SU-DHL-6 (cell line): ENCODE measurements at regions not wholly inside any gene's neighbourhood (a gene's known extent, or its start where the extent isn't known, plus 50 kb on each side); places are given as distances from the start of the nearest gene placed in this dataset.

Experiments
- H2AFZ ChIP-seq: fragments of 200-600 bp; sonication (generic); 2 replicates; pipeline ENCODE4 v1.6.1; 2014; ENCODE audit warnings: low read depth, mild to moderate bottlenecking, moderate library complexity, mixed read lengths, antibody characterized with exemption, low read length; ENCODE audit not compliant: severe bottlenecking
- H3F3A ChIP-seq: fragments of 200-600 bp; shearing (Covaris generic); 2 replicates; pipeline ENCODE4 v1.6.0; 2016; ENCODE audit warnings: antibody characterized with exemption, mild to moderate bottlenecking; ENCODE audit not compliant: insufficient read depth
- H3K27ac ChIP-seq: fragments of 200-600 bp; sonication (generic); 2 replicates; pipeline ENCODE4 v1.5.1; 2016; ENCODE audit warnings: low read depth, mild to moderate bottlenecking, low read length, moderate library complexity, mixed read lengths
- H3K27me3 ChIP-seq: fragments of 200-600 bp; sonication (generic), shearing (Covaris generic); 2 replicates; pipeline ENCODE4 v1.6.0; 2014; ENCODE audit warnings: mild to moderate bottlenecking, low read length
- H3K36me3 ChIP-seq: fragments of 200-600 bp; sonication (generic); 2 replicates; pipeline ENCODE4 v1.6.1; 2014; ENCODE audit warnings: mild to moderate bottlenecking, low read length, mixed read lengths
- H3K4me2 ChIP-seq: fragments of 300-600, 200-600 bp; shearing (Covaris generic), sonication (generic); 2 replicates; pipeline ENCODE4 v1.6.0; 2014; ENCODE audit warnings: low read length, low read depth, mild to moderate bottlenecking; ENCODE audit not compliant: poor library complexity, severe bottlenecking
- H3K4me3 ChIP-seq: fragments of 200-600 bp; sonication (generic); 2 replicates; pipeline ENCODE4 v1.5.1; 2014; ENCODE audit warnings: antibody characterized with exemption, low read length, mild to moderate bottlenecking, mixed read lengths; ENCODE audit not compliant: insufficient read depth, poor library complexity, severe bottlenecking
- H3K79me2 ChIP-seq: fragments of 200-600 bp; sonication (generic); 2 replicates; pipeline ENCODE4 v1.6.1; 2014; ENCODE audit warnings: mild to moderate bottlenecking, low read length, moderate library complexity; ENCODE audit not compliant: insufficient read depth
- H3K9ac ChIP-seq: fragments of 200-600 bp; sonication (generic); 2 replicates; pipeline ENCODE4 v1.7.0; 2014; ENCODE audit warnings: mild to moderate bottlenecking, low read length
- H3K9me2 ChIP-seq: fragments of 200-600 bp; sonication (generic); replicated peaks from 2 replicates; pipeline ENCODE4 v1.6.1; 2014; ENCODE audit warnings: low read length; ENCODE audit not compliant: insufficient read depth
- H3K9me3 ChIP-seq: fragments of 200-600 bp; sonication (generic); 2 replicates; pipeline ENCODE4 v1.6.1; 2014; ENCODE audit warnings: low read length, mixed read lengths; ENCODE audit not compliant: insufficient read depth
- H4K20me1 ChIP-seq: fragments of 200-600 bp; sonication (generic); 2 replicates; pipeline ENCODE4 v1.6.1; 2014; ENCODE audit warnings: low read depth, mild to moderate bottlenecking, antibody characterized with exemption, low read length, moderate library complexity, mixed read lengths
- CTCF ChIP-seq: fragments of 200-600 bp; sonication (generic); IDR thresholded peaks from one replicate; pipeline ENCODE4 v1.5.1; 2017; ENCODE audit warnings: antibody characterized with exemption, mild to moderate bottlenecking, low read length, moderate library complexity; ENCODE audit not compliant: insufficient read depth, poor library complexity, severe bottlenecking
- EZH2phosphoT487 ChIP-seq: fragments of 200-600 bp; sonication (generic), shearing (Covaris generic); conservative IDR thresholded peaks from 2 replicates; pipeline ENCODE4 v1.6.1; 2018; ENCODE audit warnings: mild to moderate bottlenecking, antibody characterized with exemption, low read length, moderate library complexity, mixed read lengths

GRCh38 chr6:168949981-168950857 lies 303.4 kb downstream of the THBS2 start:
- TF ChIP-seq EZH2phosphoT487 (no peak), CTCF (no peak)
- H3K9me2 ChIP-seq, result no peaks in the 10 kb centered on the region
- H3K4me3 ChIP-seq, result no peak overlapping the region
- no peak overlapping the region for H2AFZ ChIP-seq
- no peak overlapping the region for H3K4me2 ChIP-seq
- no peak overlapping the region for H3K9ac ChIP-seq
- H3K9me3 ChIP-seq, result no peaks in the 10 kb centered on the region
- no peak overlapping the region for H3K27ac ChIP-seq
- H3F3A ChIP-seq, result no peaks in the 10 kb centered on the region
- no peaks in the 10 kb centered on the region for H3K27me3 ChIP-seq
- no peaks in the 10 kb centered on the region for H4K20me1 ChIP-seq
- no peaks in the 10 kb centered on the region for H3K79me2 ChIP-seq
- no peaks in the 10 kb centered on the region for H3K36me3 ChIP-seq

GRCh38 chr6:168948990-168949531 lies 304.6 kb downstream of the THBS2 start:
- no peaks in the 10 kb centered on the region for H3K27me3 ChIP-seq
- no peaks in the 10 kb centered on the region for H3K9me2 ChIP-seq
- H4K20me1 ChIP-seq, result no peaks in the 10 kb centered on the region
- H3K79me2 ChIP-seq, result no peaks in the 10 kb centered on the region
- TF ChIP-seq CTCF, result no peak
- no peak for TF ChIP-seq EZH2phosphoT487
- H3K4me3 ChIP-seq, result no peak overlapping the region
- no peak overlapping the region for H3K27ac ChIP-seq
- no peak overlapping the region for H2AFZ ChIP-seq
- no peaks in the 10 kb centered on the region for H3K9me3 ChIP-seq
- no peak overlapping the region for H3K4me2 ChIP-seq
- H3F3A ChIP-seq, result no peaks in the 10 kb centered on the region
- no peak overlapping the region for H3K9ac ChIP-seq
- no peaks in the 10 kb centered on the region for H3K36me3 ChIP-seq

GRCh38 chr6:168948002-168948401 lies 305.6 kb downstream of the THBS2 start:
- Histone ChIP-seq H3K36me3 (no peaks in the 10 kb centered on the region), H3K27ac (no peak overlapping the region), H2AFZ (no peak overlapping the region), H3K9me3 (no peaks in the 10 kb centered on the region), H3K79me2 (no peaks in the 10 kb centered on the region), H4K20me1 (no peaks in the 10 kb centered on the region), H3F3A (no peaks in the 10 kb centered on the region), H3K27me3 (no peaks in the 10 kb centered on the region), H3K4me2 (no peak overlapping the region), H3K4me3 (no peak overlapping the region), H3K9ac (no peak overlapping the region), H3K9me2 (no peaks in the 10 kb centered on the region)
- TF ChIP-seq CTCF (no peak), EZH2phosphoT487 (no peak)
